Renal cortex interstitium (tissue), 11 donors: ENCODE measurements at regions not wholly inside any gene's neighbourhood (a gene's known extent, or its start where the extent isn't known, plus 50 kb on each side); places are given as distances from the start of the nearest gene placed in this dataset.
"Not testable (repeated sequence)": the region's sequence is repeated elsewhere in the genome, so short reads cannot be mapped to it uniquely, and the experiment has no call there.

Experiments
- DNase-seq, 11 donors: peaks; one replicate each; pipeline ENCODE4 v3.0.0-alpha.2; 2013; ENCODE audit warnings: low read depth in 9 of 11, low spot score in 4 of 11; ENCODE audit errors: extremely low read depth in 1 of 11

DNA sequence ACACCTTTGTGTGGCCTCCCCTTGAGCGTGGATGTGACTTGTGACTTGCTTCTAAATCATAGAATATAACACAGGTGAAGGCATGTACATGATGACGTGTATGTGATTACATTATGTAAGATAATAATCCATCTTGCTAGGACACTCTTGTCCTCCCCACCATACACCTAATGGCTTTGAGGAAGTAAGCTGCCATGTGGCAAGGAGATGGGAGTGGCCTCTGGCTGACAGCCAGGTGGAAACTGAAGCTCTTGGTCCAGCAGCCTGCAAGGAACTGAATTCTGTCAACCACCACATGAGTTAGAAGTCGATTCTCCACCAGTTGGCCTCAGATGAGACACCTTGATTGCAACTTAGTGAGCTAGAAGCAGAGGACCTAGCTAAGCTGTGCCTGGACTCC is 67.4 kb upstream of the ELN start:
- DNase-seq, result no peak

GRCh38 chr7:73961991-73962390 is 66.0 kb upstream of the ELN start:
- DNase-seq, result not testable (repeated sequence)

DNA sequence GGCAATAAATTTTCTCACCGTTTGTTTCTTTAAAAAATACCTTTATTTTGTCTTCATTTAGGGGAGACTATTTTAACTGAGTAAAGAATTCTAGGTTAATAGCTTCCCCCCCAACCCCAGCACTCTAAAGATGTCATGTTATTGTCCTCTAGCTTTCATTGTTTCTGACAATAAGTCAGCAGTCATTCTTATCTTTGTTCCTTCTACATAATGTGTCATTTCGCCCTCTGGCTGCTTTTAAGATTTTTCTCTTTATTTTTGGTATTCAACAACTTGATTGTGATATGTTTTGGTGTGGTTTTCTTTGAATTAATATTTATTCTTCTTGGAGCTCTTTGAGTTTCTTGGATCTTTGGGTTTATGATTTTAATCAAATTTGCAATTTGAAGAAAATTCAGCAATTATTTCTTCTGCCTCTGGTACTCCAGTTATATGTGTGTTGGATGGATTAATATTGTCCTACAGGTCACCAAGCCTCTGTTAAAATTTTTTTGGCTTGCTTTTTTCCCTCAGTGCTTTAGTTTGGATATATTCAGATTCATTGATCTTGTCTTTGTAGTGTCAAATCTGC is 64.6 kb upstream of the ELN start:
- no peak for DNase-seq

GRCh38 chr7:73964786-73965185 is 63.2 kb upstream of the ELN start:
- no peak for DNase-seq

- DNase-seq, result no peak
These were observed 61.7 kb upstream of the ELN start for GRCh38 chr7:73966062-73966940.

GRCh38 chr7:73966941-73967831 is 60.8 kb upstream of the ELN start:
- DNase-seq, result no peak

GRCh38 chr7:73967832-73968290 is 60.1 kb upstream of the ELN start:
- DNase-seq, result no peak

- no peak for DNase-seq
These were observed 59.5 kb upstream of the ELN start for GRCh38 chr7:73968487-73968886.

DNA sequence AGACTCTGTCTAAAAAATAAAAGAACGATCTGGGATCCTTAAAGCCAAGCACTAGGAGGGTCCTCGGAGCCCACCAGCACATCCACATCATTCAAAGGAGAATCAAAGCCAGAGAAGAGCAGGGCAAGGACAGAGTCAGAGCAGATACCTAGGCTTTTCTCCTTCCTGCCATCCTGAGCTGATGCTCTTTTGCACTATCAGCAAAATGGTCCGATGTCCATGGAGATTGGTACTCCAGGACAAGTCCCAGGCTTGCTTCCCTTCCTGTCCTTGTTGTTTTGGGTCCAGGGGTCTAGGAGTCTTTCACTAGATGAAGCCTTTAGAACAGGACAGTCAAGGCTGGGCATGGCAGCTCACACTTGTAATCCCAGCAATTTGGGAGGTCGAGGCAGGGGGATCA is 58.0 kb upstream of the ELN start:
- DNase-seq, result no peak

DNA sequence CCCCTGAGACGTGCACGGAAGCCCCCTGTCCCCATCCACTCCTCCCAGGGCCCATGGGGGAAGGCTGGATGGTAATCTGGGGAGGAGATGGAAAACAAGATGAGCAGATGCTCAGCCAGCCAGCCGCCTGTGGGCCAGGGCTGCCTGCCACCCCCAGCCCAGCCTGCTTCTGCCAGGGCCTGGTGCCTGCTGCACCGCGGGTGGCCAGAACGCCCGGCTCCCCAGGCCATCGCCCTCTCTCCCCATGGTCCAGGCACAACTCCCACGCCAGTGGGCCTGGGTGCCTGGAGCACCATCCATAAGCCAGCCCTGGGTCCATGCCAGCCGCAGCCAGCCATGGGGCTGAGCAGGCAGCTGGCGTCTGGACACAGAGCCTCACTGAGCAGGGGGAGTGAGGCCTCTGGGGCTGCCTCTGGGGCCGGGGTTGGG is 57.2 kb upstream of the ELN start:
- no peak for DNase-seq

GRCh38 chr7:73971322-73971703 is 56.7 kb upstream of the ELN start:
- DNase-seq, result no peak

GRCh38 chr7:73971704-73972341 is 56.1 kb upstream of the ELN start:
- no peak for DNase-seq

DNA sequence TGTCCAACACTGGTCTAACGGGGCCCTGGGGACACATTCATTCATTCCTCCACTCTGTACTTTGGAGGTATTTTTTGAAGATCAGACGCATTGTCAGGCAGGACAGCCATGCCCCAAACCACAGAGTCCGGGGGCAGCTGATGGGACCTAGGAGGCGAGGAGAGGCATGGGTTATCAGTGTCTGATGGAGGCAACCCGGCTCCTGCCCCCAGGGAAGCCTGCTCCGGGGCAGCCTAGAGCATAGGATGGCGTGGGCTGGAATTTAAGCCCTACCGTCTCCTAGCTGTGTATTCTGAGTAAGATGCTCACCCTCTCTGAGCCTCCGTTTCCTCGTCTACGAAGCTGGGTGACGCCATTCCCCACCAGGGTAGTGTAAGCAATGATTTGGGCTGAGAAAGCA is 55.4 kb upstream of the ELN start:
- no peak for DNase-seq

GRCh38 chr7:73973091-73973490 is 54.9 kb upstream of the ELN start:
- no peak for DNase-seq

GRCh38 chr7:73974101-73974947 is 53.6 kb upstream of the ELN start:
- DNase-seq, result no peak

GRCh38 chr7:73974948-73975926 is 52.7 kb upstream of the ELN start:
- no peak for DNase-seq
